Thymus (tissue), 11 donors: ENCODE measurements at regions not wholly inside any gene's neighbourhood (a gene's known extent, or its start where the extent isn't known, plus 50 kb on each side); places are given as distances from the start of the nearest gene placed in this dataset.
"Not testable (repeated sequence)": the region's sequence is repeated elsewhere in the genome, so short reads cannot be mapped to it uniquely, and the experiment has no call there.

Experiments
- DNase-seq, 9 donors: peaks; one replicate each; pipeline ENCODE4 v3.0.0-alpha.2; 2013; ENCODE audit warnings: low spot score in 9 of 9, low read depth in 6 of 9, missing footprints in 1 of 9
- H3K27ac ChIP-seq, 2 donors: one replicate each; pipeline ENCODE4 v1.5.1; 2013; ENCODE audit warnings: control low read depth in 1 of 2, low read depth in 1 of 2, low read length in 1 of 2, mild to moderate bottlenecking in 1 of 2, moderate library complexity in 1 of 2
- H3K27me3 ChIP-seq, 2 donors: one replicate each; pipeline ENCODE4 v1.5.1; 2013; ENCODE audit warnings: low read length in 1 of 2; ENCODE audit not compliant: control insufficient read depth in 2 of 2, insufficient read depth in 1 of 2
- H3K36me3 ChIP-seq, 2 donors: one replicate each; pipeline ENCODE4 v1.5.1; 2013; ENCODE audit warnings: low read length in 1 of 2, mild to moderate bottlenecking in 1 of 2, moderate library complexity in 1 of 2; ENCODE audit not compliant: control insufficient read depth in 2 of 2, insufficient read depth in 2 of 2
- H3K4me1 ChIP-seq, 2 donors: one replicate each; pipeline ENCODE4 v1.5.1; 2013; ENCODE audit warnings: low read length in 2 of 2; ENCODE audit not compliant: control insufficient read depth in 2 of 2, insufficient read depth in 2 of 2
- H3K4me3 ChIP-seq, 2 donors: one replicate each; pipeline ENCODE4 v1.5.1; 2013; ENCODE audit warnings: low read length in 2 of 2, control low read depth in 1 of 2, mild to moderate bottlenecking in 1 of 2
- H3K9me3 ChIP-seq, 2 donors: one replicate each; pipeline ENCODE4 v1.5.1; 2013; ENCODE audit warnings: low read length in 1 of 2, mild to moderate bottlenecking in 1 of 2; ENCODE audit not compliant: control insufficient read depth in 2 of 2, insufficient read depth in 1 of 2
- WGBS: extraction: QIAGEN DNeasy Blood & Tissue Kit; methylation state at CpG from one replicate; pipeline ENCODE4 v1.1.7; 2013; 5-methylcytosine and 5-hydroxymethylcytosine counted together
- donor health status: healthy.

DNA sequence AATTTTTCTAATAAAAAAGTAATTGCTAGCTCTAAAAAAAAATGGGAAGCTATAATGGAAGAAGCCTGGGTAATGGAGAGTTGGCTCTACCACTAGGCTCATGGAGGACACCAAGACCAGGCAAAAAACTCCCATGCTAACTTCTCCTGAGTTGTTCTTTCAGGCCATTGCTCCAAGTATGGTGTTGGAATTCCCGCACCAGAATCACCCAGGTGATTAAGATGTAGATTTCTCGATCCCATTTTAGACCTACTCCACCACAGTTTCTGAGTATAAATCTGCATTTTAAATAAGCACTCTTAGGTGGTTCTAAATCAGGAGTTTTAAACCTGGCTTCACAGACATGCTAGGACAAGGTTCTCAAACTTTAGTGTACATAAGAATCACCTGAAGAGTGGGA is 221.0 kb downstream of the EMP1 start:
- no peaks in the 10 kb centered on the region for H3K4me1 ChIP-seq
- 93% methylated on average over 2 of the region's 2 CpGs for WGBS
- no peaks in the 10 kb centered on the region for H3K36me3 ChIP-seq
- no peaks in the 10 kb centered on the region for H3K9me3 ChIP-seq
- no peak overlapping the region for H3K27ac ChIP-seq
- H3K27me3 ChIP-seq, result no peaks in the 10 kb centered on the region
- no peak overlapping the region for H3K4me3 ChIP-seq
- DNase-seq, result no peak

- no peak overlapping the region for H3K4me3 ChIP-seq
- no peaks in the 10 kb centered on the region for H3K4me1 ChIP-seq
- no peaks in the 10 kb centered on the region for H3K9me3 ChIP-seq
- WGBS, result 98% methylated on average over 2 of the region's 2 CpGs
- no peak overlapping the region for H3K27ac ChIP-seq
- H3K27me3 ChIP-seq, result no peaks in the 10 kb centered on the region
- no peaks in the 10 kb centered on the region for H3K36me3 ChIP-seq
- DNase-seq, result no peak
These were observed 214.8 kb downstream of the EMP1 start for GRCh38 chr12:13411287-13411686.

GRCh38 chr12:13405961-13406703 is 209.6 kb downstream of the EMP1 start:
- no peak for DNase-seq
- Histone ChIP-seq H3K36me3 (no peaks in the 10 kb centered on the region), H3K27ac (no peak overlapping the region), H3K4me1 (no peaks in the 10 kb centered on the region), H3K9me3 (no peaks in the 10 kb centered on the region), H3K4me3 (no peak overlapping the region), H3K27me3 (no peaks in the 10 kb centered on the region)
- WGBS, result 94% methylated on average over 5 of the region's 5 CpGs

- no peaks in the 10 kb centered on the region for H3K9me3 ChIP-seq
- H3K4me1 ChIP-seq, result no peaks in the 10 kb centered on the region
These were observed 208.3 kb downstream of the EMP1 start for GRCh38 chr12:13404631-13405473.

DNA sequence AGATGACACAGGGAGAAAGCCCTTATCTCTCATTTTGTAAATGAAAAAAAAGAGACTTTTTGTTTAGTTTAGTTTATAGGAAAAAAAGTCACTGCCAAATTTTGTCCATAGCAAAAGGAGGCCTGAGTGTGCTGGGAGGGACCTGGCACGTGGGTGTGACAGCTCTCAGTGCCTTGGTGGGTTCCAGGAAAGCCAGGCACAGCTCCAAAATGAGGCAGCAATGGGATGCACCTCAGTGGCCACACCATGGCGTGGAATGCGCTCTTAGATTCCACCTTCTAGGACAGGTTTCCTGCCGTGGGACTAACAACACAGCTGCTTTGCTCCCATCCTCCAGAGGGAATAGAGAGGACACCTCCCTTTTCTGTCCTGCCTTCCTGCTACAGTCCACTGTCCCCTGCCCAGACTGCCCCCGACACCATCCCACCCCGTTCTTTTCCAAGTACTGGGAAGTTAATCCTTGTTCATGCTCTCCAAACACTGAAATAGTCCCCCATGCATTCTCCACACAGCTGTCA is 207.6 kb downstream of the EMP1 start:
- H3K9me3 ChIP-seq, result no peaks in the 10 kb centered on the region
- no peaks in the 10 kb centered on the region for H3K4me1 ChIP-seq
- no peak overlapping the region for H3K27ac ChIP-seq
- H3K27me3 ChIP-seq, result no peaks in the 10 kb centered on the region
- H3K4me3 ChIP-seq, result no peak overlapping the region
- 82% methylated on average over 6 of the region's 6 CpGs for WGBS
- H3K36me3 ChIP-seq, result no peaks in the 10 kb centered on the region
- DNase-seq, result no peak

More at GRCh38 chr12:13404631-13405473, 208.3 kb downstream of the EMP1 start:
- Histone ChIP-seq H3K27me3 (no peaks in the 10 kb centered on the region), H3K4me3 (no peak overlapping the region), H3K36me3 (no peaks in the 10 kb centered on the region), H3K27ac (no peak overlapping the region)
- WGBS, result 87% methylated on average over 13 of the region's 13 CpGs
- no peak for DNase-seq

DNA sequence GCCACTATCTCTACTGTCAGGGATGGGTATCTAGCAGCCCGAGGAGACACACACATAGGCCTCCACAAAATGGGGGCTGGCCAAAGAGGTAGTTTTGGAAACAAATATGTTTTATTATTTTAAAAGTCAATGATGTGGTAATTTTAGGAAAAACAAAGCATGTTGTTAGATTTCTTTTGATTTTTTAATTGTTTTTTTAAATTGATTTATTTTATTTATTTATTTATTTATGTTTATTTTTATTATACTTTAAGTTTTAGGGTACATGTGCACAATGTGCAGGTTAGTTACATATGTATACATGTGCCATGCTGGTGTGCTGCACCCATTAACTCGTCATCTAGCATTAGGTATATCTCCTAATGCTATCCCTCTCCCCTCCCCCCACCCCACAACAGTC is 194.8 kb downstream of the EMP1 start:
- H3K4me1 ChIP-seq, H3K9me3 ChIP-seq, H3K4me3 ChIP-seq, H3K27me3 ChIP-seq, DNase-seq, H3K27ac ChIP-seq, H3K36me3 ChIP-seq: not testable (repeated sequence)
- WGBS, result 81% methylated on average over 2 of the region's 2 CpGs

- H3K4me1 ChIP-seq, result no peaks in the 10 kb centered on the region
- H3K27me3 ChIP-seq, result no peaks in the 10 kb centered on the region
- H3K4me3 ChIP-seq, result no peak overlapping the region
- H3K27ac ChIP-seq, result no peak overlapping the region
- H3K36me3 ChIP-seq, result no peaks in the 10 kb centered on the region
- H3K9me3 ChIP-seq, result no peaks in the 10 kb centered on the region
- DNase-seq, result no peak
- 93% methylated on average over 7 of the region's 7 CpGs for WGBS
These were observed 194.4 kb downstream of the EMP1 start for GRCh38 chr12:13390918-13391317.

GRCh38 chr12:13390381-13390861 is 193.9 kb downstream of the EMP1 start:
- no peaks in the 10 kb centered on the region for H3K4me1 ChIP-seq
- WGBS, result 69% methylated on average over 10 of the region's 10 CpGs
- no peak overlapping the region for H3K27ac ChIP-seq

DNA sequence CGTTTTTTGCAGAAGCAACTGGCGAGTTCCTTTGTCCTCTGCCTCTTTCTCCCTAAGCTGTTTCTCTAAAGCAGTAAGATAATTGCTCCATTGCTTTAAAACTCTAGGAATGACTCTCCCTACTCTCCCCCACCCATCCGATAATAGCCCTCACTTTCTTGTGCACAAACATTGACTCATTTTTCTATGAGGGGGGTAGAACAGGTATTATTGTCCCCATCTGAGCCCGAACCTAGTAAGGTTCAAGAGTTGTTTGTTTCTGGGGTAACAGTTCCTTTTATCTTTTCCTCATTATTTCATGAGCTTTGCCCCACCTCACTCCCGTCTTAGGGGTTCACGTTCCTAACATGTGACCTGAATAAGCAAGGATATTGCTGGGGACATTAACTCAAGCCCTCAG is 190.6 kb downstream of the EMP1 start:
- Histone ChIP-seq H3K36me3 (no peaks in the 10 kb centered on the region), H3K4me3 (no peak overlapping the region), H3K4me1 (no peaks in the 10 kb centered on the region), H3K9me3 (no peaks in the 10 kb centered on the region), H3K27ac (no peak overlapping the region), H3K27me3 (no peaks in the 10 kb centered on the region)
- 82% methylated on average over 6 of the region's 6 CpGs for WGBS
- no peak for DNase-seq

More at GRCh38 chr12:13390381-13390861, 193.9 kb downstream of the EMP1 start:
- no peaks in the 10 kb centered on the region for H3K36me3 ChIP-seq
- H3K4me3 ChIP-seq, result no peak overlapping the region
- H3K27me3 ChIP-seq, result no peaks in the 10 kb centered on the region
- H3K9me3 ChIP-seq, result no peaks in the 10 kb centered on the region
- peak in 1 of 9 donors; percentile 4 for DNase-seq
